Prostate gland (tissue), 2 donors: ENCODE measurements at regions not wholly inside any gene's neighbourhood (a gene's known extent, or its start where the extent isn't known, plus 50 kb on each side); places are given as distances from the start of the nearest gene placed in this dataset.

Experiments
- POLR2A ChIP-seq: fragments of 450-650 bp; IDR thresholded peaks from one replicate; pipeline ENCODE4 v1.6.1; 2016; ENCODE audit warnings: antibody characterized with exemption, mild to moderate bottlenecking
- TF ChIP-seq, protein P1 (sequence below), 4 experiments: fragments of 200-600 bp in 2 of 4; fragments of 450-650 bp in 2 of 4; sonication (generic) in 2 of 4; IDR thresholded peaks; 1 replicate in 3 of 4; 2 replicates in 1 of 4; pipeline ENCODE4 v1.5.1; 2016 to 2019; ENCODE audit warnings: antibody characterized with exemption in 4 of 4, mild to moderate bottlenecking in 2 of 4, moderate library complexity in 2 of 4

DNA sequence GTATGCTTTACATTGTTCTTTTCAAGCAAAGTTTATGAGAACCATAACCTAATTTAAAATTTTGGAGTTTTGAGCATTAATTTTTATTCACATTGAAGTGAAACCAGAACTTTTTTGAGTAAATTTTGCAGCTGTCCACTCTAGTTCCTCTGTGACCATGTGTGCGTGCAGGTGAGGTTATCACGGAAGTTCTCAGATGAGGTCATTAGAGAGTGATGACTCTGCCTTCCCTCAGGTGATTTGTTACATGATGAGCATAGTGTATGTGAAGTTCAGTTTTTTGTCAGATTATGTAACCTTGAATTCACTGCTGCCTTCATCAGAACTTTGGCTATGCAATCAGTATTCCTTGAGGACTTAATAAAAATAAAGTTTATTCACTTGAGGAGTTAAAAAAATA is 828.2 kb downstream of the ADGRL2 start:
- TF ChIP-seq, protein P1, sequence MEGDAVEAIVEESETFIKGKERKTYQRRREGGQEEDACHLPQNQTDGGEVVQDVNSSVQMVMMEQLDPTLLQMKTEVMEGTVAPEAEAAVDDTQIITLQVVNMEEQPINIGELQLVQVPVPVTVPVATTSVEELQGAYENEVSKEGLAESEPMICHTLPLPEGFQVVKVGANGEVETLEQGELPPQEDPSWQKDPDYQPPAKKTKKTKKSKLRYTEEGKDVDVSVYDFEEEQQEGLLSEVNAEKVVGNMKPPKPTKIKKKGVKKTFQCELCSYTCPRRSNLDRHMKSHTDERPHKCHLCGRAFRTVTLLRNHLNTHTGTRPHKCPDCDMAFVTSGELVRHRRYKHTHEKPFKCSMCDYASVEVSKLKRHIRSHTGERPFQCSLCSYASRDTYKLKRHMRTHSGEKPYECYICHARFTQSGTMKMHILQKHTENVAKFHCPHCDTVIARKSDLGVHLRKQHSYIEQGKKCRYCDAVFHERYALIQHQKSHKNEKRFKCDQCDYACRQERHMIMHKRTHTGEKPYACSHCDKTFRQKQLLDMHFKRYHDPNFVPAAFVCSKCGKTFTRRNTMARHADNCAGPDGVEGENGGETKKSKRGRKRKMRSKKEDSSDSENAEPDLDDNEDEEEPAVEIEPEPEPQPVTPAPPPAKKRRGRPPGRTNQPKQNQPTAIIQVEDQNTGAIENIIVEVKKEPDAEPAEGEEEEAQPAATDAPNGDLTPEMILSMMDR (IDR thresholded peaks at IDR 0.05): no peak
- no peak for TF ChIP-seq POLR2A
